ENCODE measurements at regions not wholly inside any gene's neighbourhood (a gene's known extent, or its start where the extent isn't known, plus 50 kb on each side); places are given as distances from the start of the nearest gene placed in this dataset.
"Not testable (repeated sequence)": the region's sequence is repeated elsewhere in the genome, so short reads cannot be mapped to it uniquely, and the experiment has no call there.

DNA sequence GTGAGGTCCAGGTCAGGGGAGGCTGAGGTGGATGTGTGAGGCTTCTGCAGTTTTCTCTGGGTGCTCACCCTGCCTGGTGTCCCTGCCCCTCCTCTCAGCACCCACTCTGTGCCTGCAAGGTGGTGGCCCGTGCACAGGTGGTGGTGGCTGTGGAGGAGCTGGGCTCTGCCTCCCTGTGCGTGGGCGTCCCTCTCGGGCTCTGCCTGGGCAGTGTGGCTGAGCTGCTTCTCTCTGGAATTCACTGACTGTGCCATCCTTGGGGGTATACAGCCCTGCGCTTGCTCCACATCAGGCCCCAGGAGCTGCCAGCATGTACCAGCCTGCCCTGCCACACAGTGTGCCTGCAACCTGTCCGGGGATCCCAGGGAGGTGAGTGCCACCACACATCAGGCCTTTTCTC, 369.8 kb downstream of the TMEM121 start:
- DNase-seq = not testable (repeated sequence)

DNA sequence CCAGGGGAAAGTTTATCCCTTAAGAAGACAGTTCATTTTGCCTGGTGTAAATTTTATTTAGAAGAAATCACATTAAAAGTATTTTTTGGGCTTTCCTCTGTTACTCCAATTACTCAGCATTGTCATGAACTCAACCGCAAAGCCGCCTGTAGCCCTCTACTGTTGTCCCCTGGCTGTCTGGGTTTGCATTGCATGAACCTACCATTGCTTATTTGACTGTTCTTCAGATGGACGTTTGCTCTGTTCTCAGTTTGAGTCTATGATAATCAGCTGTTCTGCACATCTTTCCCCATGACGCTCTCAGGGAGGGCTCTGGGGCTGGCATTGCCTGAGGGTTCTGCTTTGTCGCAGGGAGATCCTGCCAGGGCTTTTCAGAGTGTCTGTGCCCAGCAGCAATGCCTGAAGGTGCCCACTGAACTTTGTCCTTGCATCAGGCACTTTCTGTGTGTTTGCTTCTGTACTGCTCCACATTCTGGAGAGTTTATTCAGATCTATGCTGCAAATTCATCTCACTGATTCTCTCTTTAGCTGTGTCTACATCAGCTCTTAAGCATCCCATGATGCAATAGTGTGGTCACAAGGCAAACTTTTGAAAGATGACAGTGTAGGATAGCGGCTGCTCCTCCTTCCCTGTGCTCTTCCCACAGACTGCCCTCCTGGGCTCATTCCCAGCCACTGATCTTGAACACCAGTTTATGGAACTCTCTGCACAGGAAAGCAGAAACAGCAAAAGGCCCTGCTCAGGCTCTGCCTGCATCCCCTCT, 370.8 kb downstream of the TMEM121 start:
- DNase-seq = not testable (repeated sequence)

DNA sequence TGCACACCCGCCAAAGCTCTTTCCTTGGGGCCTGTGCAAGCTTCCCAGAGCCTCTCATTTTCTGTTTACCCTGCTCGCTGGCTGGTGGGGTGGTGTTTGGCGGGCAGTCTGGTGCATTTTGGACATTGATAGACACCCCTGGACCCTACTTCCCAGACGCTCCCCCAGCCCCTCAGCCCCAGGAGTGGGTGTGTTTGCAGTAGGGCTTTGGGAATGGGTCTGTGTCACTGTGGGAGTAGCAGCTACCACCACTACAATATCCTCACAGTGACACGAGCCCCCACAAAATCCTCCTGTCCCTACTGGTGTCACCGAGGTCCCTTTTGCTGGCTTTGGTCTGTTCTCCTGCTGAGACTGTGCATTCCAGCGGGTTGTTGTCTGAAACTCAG, 371.3 kb downstream of the TMEM121 start:
- no peak for DNase-seq

DNA sequence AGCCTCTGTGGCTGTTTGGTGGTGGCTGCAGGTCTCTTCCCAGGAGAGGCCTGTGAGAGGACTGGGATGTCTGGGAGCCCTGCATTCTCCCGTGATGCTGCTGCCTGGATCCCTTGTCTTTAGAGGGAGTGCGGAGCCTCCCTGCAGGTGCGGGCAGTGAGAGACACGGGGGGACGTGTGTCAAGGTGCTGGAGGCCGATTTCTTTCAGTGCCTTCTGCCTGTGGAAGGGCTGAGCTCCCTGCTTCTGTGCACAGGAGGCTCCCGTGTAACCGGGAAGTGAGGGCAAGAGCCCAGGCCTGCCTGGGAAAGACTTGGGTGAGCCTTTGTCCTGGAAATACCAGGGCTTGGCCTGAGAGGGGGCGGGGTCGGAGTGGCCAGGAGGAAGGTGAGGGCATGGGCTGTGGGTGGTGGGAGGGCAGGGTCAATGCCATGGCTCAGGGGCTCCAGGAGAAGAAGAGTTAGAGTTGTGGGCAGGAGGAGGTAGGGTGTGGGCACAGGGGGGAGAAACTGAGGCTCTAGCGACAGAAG, 372.2 kb downstream of the TMEM121 start:
- no peak for DNase-seq

- no peak for DNase-seq
Observed at GRCh38 chr14:105899071-105899641, 372.8 kb downstream of the TMEM121 start.

DNA sequence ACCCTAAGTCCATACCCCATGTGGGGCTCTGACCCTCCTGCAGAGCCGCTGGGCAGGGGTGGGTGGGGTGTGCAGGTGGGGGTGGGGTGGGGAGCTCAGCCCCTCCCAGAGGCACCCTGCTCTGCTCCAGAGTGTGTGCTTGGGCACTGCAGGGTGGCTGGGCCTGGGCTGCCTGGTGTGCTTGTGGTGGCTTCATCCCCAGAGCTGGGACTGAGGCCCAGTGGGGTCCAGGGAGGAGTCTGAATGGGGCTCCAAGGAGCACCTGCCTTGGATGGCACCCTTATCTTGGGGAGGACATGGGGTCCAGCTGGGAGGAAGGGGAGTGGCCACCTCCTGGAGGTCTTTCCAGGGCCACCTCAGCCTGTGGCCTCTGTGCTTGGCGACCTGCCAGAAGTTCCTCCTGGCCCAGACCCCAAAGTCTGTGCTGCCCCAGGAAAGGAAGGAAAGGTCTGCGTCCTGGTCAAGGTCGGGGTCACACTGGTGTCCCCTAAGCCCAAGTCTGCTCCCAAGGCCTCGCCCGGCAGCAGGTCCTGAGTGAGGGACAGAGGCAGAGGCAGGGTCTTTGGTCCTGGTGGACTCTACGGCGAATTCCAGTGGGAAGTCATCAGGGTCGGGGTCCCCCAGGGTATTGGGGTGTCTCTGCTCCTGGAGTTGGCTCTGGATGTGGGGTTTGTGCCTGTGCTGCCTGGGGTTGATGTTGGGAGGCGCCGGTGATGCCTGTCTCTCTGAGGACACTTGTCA, 373.4 kb downstream of the TMEM121 start:
- DNase-seq = no peak

DNA sequence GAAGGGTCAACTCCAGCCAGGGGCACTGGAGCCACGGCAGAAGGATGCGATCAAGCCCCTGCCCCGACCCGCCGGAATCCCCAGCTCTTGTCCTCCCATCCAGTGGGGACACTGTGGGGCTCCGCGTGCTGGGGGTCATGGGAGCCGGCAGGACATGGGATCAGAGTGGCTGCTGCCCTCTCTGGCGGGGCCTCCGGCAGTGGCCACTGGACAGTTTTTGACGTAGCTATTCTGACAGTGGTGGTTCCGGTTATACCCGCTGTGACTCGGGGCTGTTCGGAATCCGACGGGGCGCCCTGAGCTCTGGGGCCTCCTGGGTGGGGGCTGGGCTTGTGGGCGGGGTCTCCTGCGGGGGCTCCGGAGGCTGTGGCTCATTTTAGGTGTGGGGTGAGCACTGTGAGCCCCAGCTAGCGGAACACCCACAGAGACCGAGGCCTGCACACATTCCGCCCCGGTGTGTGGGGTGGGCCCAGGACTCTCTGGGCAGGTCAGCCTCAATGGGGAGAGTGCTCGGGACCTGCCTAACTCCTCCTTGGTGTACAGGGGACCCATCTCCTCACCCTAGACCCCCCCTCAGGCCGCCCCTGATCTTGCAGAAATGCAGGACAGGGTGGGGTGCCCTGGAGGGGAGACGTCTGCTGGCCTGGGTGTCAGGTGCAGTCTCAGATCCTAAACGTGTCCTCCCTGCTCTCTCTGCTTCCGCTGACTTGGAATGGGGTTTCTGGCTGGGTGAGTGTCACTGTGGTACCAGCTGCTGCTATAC, 374.2 kb downstream of the TMEM121 start:
- no peak for DNase-seq

DNA sequence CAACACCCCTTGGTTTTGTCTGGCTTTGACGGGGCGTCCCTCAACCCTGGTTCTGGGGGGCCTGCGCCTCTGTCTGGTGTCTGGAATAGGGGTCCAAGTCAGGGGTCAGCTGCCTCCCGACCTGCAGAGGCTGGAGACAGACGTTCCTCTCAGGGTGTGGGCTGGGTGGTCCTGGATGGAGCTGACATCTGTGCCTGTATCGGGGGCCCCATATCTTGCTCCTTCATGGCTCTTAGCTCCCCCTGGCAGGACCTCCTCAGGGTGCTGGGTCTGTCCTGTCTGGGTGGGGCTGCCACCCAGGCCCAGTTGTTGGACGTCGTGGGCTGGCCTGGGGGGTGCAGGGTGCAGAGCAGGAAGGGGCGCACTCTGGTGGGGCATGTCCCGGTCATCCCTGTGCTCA, 374.8 kb downstream of the TMEM121 start:
- DNase-seq = no peak

DNA sequence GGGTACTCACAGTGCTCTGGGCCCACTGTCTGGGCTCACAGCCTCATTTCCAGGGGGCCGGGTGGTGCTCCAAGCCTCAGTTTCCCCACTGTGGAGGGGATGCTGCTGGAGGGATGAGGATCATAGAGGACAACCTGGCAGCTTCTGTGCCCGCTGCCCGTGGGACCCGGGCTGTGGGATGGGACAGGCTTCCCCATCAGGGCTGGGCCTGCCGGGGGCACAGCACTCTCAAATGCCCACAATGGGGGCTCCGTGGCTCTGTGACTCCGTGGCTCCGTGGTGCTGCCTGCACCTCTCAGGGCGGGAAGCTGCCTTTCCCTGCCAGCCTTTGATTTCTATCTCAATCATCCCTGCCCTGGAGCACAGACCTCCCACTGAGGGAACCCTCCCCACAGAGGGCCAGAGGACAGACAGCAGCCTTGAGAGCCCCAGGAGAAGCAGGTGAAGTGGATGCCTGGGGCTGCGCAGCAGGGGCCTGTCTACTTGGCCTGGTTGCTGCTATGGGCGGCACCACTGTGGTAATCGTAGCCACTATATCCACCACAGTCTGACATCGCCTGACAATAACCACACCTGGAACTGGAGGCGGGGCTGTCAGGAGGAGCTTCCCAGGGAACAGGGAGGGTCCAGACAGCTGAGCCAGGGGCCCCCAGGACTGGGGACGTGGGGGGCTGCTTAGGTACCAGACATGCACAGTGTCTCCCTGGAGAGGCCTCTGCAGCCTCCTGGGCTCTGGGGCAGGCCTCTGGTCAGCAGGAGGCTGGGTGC, 375.9 kb downstream of the TMEM121 start:
- no peak for DNase-seq

DNA sequence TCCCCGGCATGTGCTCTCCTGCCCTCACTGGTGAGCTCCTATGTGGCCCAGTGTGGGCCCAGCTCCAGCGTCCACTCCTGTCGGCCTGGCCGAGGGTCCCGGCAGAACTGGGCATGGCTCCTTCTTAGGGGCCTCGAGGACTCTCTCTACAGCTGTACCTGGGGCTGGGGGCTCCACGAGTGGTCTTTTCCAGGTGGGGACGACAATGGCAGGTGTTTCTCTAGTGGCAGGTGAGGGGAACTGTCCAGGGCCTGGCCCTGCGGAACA, 376.4 kb downstream of the TMEM121 start:
- not testable (repeated sequence) for DNase-seq

DNA sequence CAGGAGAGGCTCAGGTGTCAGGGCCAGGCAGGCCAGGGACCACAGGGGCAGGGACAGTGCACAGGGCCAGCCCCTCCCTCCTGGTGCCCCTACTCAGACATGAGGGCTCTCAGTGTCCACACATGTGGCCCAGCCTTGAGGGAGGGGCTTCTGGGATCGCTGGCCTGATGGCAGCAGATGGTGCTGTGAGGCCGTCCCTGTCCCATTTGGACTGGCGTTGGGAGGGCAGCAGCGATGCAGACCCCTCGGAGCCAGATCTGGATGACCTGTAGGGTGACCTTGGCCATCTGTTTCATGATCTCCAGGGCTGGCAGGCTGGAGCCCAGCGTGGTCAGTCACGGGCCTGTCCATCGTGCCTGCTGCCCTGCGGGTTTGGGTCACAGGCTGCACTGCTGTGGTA, 377.6 kb downstream of the TMEM121 start:
- DNase-seq = no peak

- DNase-seq = no peak
Observed at GRCh38 chr14:105904379-105904778, 378.0 kb downstream of the TMEM121 start.

GRCh38 chr14:105905456-105905855, 379.1 kb downstream of the TMEM121 start:
- no peak for DNase-seq

DNA sequence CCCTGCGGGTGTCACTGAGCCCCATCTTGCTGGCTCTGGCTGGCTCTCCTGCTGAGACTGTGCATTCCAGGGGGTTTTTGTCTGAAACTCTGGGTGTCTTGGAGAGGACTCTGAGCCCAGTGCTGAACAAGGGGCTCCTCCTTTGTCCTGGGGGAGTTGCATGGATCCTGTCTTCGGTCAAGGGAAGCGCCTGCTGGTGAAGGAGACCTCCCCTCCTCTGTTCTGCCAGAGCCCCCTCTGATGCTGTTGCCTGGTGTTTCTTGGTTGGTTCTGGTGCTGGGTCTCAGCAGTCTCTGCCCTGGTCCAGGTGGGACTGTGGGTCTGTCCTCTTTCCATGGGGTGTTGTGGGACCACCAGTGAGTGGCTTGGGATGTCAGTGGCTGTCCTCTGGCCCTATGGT, 380.9 kb downstream of the TMEM121 start:
- no peak for DNase-seq

DNA sequence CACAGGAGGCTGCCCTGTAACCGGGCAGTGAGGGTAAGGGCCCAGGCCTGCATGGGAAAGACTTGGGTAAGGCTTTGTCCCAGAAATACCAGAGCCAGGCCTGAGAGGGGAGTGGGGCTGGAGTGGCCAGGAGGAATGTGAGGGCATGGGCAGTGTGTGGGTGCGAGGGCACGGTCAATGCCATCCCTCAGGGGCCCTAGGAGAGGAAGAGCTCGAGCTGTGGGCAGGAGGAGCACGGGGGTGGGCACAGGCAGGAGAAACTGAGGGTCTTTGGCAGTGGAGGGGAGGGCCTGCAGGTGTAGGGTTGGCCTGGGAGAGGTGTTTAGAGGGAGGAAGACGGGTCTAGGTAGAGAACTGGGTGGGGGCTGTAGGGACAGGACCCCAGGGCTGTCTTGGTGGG, 381.6 kb downstream of the TMEM121 start:
- DNase-seq = no peak

DNA sequence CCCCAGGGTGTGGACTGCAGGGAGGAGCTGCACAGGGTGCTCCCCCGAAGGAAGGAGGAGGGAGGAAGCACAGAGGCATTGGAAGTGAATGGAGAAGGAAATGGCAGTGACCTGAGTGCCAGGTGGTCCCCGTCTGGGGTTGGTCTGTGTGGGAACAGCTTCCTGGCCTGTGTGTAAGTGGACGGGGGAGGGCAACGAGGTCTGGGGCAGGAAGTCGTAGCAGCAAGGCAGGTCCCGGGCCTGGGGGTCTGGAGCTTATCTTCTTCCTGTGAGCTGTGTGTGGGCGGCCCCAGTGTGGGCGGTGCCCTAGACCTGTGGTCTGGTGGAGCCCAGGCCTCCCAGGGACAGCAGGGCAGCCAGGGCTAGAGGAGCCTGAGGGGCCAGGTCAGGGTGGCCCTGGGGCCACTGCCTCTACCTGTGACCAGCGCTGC, 382.1 kb downstream of the TMEM121 start:
- peak; percentile 64 for DNase-seq

GRCh38 chr14:105909046-105909827, 382.9 kb downstream of the TMEM121 start:
- no peak for DNase-seq

GRCh38 chr14:105909828-105910120, 383.4 kb downstream of the TMEM121 start:
- not testable (repeated sequence) for DNase-seq

DNA sequence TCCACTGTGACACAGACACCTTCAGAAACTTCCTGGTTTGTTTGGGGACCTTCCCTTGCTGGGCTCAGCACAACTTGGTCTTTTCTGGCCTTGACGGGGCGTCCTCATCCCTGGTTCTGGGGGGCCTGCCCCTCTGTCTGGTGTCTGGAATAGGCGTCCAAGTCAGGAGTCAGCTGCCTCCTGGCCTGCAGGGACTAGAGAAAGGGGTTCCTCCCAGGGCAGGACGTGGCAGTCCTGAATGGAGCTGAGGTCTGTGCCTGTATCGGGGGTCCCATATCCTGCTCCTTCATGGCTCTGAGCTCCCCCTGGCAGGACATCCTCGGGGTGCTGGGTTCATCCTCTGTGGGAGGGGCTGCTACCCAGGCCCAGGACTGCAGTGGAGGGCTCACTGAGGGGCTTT, 384.0 kb downstream of the TMEM121 start:
- DNase-seq = no peak

- no peak for DNase-seq
Observed at GRCh38 chr14:105911006-105911847, 384.8 kb downstream of the TMEM121 start.

DNA sequence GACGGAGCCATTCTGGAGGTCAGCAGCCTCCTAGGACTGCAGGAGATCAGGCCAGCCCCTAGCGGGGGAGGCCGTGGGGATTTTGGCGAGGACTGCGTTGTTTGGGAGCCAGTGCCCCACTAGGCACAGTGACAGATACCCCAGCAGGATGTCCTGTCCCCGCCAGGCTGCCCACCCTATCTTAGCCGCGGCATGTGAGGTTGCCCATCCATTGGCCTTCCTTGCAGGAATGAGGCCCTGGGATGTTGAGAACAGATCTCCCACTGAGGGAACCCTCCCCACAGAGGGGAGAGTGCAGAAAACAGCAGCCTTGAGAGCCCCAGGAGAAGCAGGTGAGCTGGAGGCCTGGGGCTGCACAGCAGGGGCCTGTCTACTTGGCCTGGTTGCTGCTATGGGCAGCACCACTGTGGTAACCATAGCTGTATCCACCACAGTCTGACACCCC, 385.5 kb downstream of the TMEM121 start:
- not testable (repeated sequence) for DNase-seq
